Mesendoderm (in vitro differentiated cells): ENCODE measurements at regions not wholly inside any gene's neighbourhood (a gene's known extent, or its start where the extent isn't known, plus 50 kb on each side); places are given as distances from the start of the nearest gene placed in this dataset.

Experiments
- DNase-seq: peaks from one replicate; pipeline ENCODE4 v3.0.0; 2013
- H2AK5ac ChIP-seq: 2 replicates; pipeline ENCODE4 v1.6.1; 2013; ENCODE audit warnings: low read length, inconsistent platforms
- H2BK120ac ChIP-seq: 2 replicates; pipeline ENCODE4 v1.6.1; 2013; ENCODE audit warnings: low read depth, mild to moderate bottlenecking, low read length, moderate library complexity, mixed read lengths
- H2BK15ac ChIP-seq: replicated peaks from 2 replicates; pipeline ENCODE4 v1.6.1; 2013; ENCODE audit warnings: low read depth, mild to moderate bottlenecking, moderate library complexity
- H2BK5ac ChIP-seq: 2 replicates; pipeline ENCODE4 v1.6.1; 2013; ENCODE audit warnings: low read length, inconsistent platforms
- H3K18ac ChIP-seq: 2 replicates; pipeline ENCODE4 v1.6.1; 2013; ENCODE audit warnings: mild to moderate bottlenecking, low read length, mixed read lengths
- H3K23ac ChIP-seq: one replicate; pipeline ENCODE4 v1.6.1; 2013; ENCODE audit warnings: low read length
- H3K27ac ChIP-seq: 2 replicates; pipeline ENCODE4 v1.5.1; 2013; ENCODE audit warnings: low read depth, mild to moderate bottlenecking, inconsistent platforms, low read length, moderate library complexity
- H3K27me3 ChIP-seq: 2 replicates; pipeline ENCODE4 v1.6.1; 2013; ENCODE audit warnings: low read length, control low read depth, mild to moderate bottlenecking, inconsistent platforms; ENCODE audit not compliant: insufficient read depth, poor library complexity
- H3K36me3 ChIP-seq: 2 replicates; pipeline ENCODE4 v1.6.1; 2013; ENCODE audit warnings: low read length, inconsistent platforms; ENCODE audit not compliant: control insufficient read depth, insufficient read depth
- H3K4ac ChIP-seq: one replicate; pipeline ENCODE4 v1.6.1; 2013; ENCODE audit warnings: low read depth, mild to moderate bottlenecking, low read length, moderate library complexity
- H3K4me1 ChIP-seq: 2 replicates; pipeline ENCODE4 v1.6.1; 2013; ENCODE audit warnings: low read depth, low read length, inconsistent platforms; ENCODE audit not compliant: control insufficient read depth
- H3K4me2 ChIP-seq: 2 replicates; pipeline ENCODE4 v1.6.1; 2013; ENCODE audit warnings: low read length
- H3K4me3 ChIP-seq: 2 replicates; pipeline ENCODE4 v1.5.1; 2013; ENCODE audit warnings: mild to moderate bottlenecking, low read length
- H3K56ac ChIP-seq: one replicate; pipeline ENCODE4 v1.6.1; 2013; ENCODE audit warnings: low read length
- H3K79me1 ChIP-seq: 2 replicates; pipeline ENCODE4 v1.6.1; 2013; ENCODE audit warnings: low read length, inconsistent platforms
- H3K79me2 ChIP-seq: 2 replicates; pipeline ENCODE4 v1.6.1; 2013; ENCODE audit warnings: mild to moderate bottlenecking, low read length; ENCODE audit not compliant: control insufficient read depth, insufficient read depth
- H3K9ac ChIP-seq: 2 replicates; pipeline ENCODE4 v1.6.1; 2013; ENCODE audit warnings: low read length, inconsistent platforms
- H4K5ac ChIP-seq: one replicate; pipeline ENCODE4 v1.6.1; 2013; ENCODE audit warnings: low read length
- H4K8ac ChIP-seq: one replicate; pipeline ENCODE4 v1.6.1; 2013; ENCODE audit warnings: low read depth, mild to moderate bottlenecking, control low read depth, low read length, moderate library complexity
- WGBS: extraction: QIAGEN DNeasy Blood & Tissue Kit; methylation state at CpG from one replicate; pipeline ENCODE4 v1.1.7; 2013; ENCODE audit warnings: low lambda C conversion rate, missing lambda C conversion rate; ENCODE audit not compliant: insufficient coverage; ENCODE audit errors: extremely low coverage; 5-methylcytosine and 5-hydroxymethylcytosine counted together

DNA sequence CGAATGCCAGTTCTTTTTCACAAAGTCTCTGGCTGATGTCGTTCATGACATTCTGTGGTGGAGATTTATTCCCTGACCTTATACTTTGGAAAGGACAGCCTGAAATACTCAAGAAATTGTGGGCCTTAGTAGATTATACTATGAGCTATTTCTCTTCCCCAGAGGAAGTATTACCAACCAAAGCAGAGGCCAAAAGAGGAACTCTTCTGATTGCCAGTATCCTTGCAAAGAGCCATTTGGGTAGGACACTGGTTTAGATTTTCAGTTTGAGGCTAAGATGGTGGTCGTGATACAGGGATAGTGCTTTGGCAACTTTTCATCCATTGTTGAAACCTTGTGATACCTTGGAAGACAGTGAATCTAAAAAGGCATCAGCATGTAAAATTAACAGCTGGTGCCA lies 327.3 kb downstream of the HACE1 start:
- no peak overlapping the region for H4K8ac ChIP-seq
- no CpG with 5 or more reads among the region's 3 CpGs for WGBS

GRCh38 chr6:104531646-104532045 lies 328.1 kb downstream of the HACE1 start:
- Histone ChIP-seq H3K4me1 (no peaks in the 10 kb centered on the region), H2AK5ac (no peak overlapping the region), H3K18ac (no peak overlapping the region), H2BK15ac (no peak overlapping the region), H2BK5ac (no peak overlapping the region), H3K56ac (no peak overlapping the region), H3K9ac (no peak overlapping the region), H2BK120ac (no peak overlapping the region), H3K79me1 (no peaks in the 10 kb centered on the region), H3K4me3 (no peak overlapping the region), H3K4me2 (no peak overlapping the region), H4K8ac (no peak overlapping the region), H4K5ac (no peak overlapping the region), H3K79me2 (no peaks in the 10 kb centered on the region), H3K36me3 (no peaks in the 10 kb centered on the region), H3K4ac (no peak overlapping the region), H3K23ac (no peak overlapping the region), H3K27ac (no peak overlapping the region), H3K27me3 (no peaks in the 10 kb centered on the region)
- WGBS: no CpG with 5 or more reads among the region's 1 CpG
- DNase-seq: no peak

More for the DNA sequence above, 327.3 kb downstream of the HACE1 start:
- DNase-seq: no peak
- Histone ChIP-seq H3K18ac (no peak overlapping the region), H3K4me1 (no peaks in the 10 kb centered on the region), H4K5ac (no peak overlapping the region), H2BK15ac (no peak overlapping the region), H3K56ac (no peak overlapping the region), H2AK5ac (no peak overlapping the region), H3K27me3 (no peaks in the 10 kb centered on the region), H3K4ac (no peak overlapping the region), H3K23ac (no peak overlapping the region), H3K4me3 (no peak overlapping the region), H3K9ac (no peak overlapping the region), H3K27ac (no peak overlapping the region), H3K36me3 (no peaks in the 10 kb centered on the region), H3K4me2 (no peak overlapping the region), H2BK120ac (no peak overlapping the region), H2BK5ac (no peak overlapping the region), H3K79me1 (no peaks in the 10 kb centered on the region), H3K79me2 (no peaks in the 10 kb centered on the region)

GRCh38 chr6:104527761-104528415 lies 331.8 kb downstream of the HACE1 start:
- H2BK15ac ChIP-seq: no peak overlapping the region
- H3K27ac ChIP-seq: no peak overlapping the region
- no peaks in the 10 kb centered on the region for H3K36me3 ChIP-seq
- WGBS: no CpG with 5 or more reads among the region's 10 CpGs
- no peak overlapping the region for H3K4me2 ChIP-seq
- no peak overlapping the region for H2BK5ac ChIP-seq
- no peaks in the 10 kb centered on the region for H3K79me2 ChIP-seq
- H4K8ac ChIP-seq: no peak overlapping the region
- no peak overlapping the region for H3K4ac ChIP-seq
- H3K18ac ChIP-seq: no peak overlapping the region
- H3K56ac ChIP-seq: no peak overlapping the region
- H2BK120ac ChIP-seq: no peak overlapping the region
- no peaks in the 10 kb centered on the region for H3K4me1 ChIP-seq
- H3K9ac ChIP-seq: no peak overlapping the region
- no peak overlapping the region for H3K23ac ChIP-seq
- no peak overlapping the region for H2AK5ac ChIP-seq
- no peak overlapping the region for H3K4me3 ChIP-seq
- H3K27me3 ChIP-seq: no peaks in the 10 kb centered on the region
- peak; percentile 73 for DNase-seq
- no peaks in the 10 kb centered on the region for H3K79me1 ChIP-seq
- no peak overlapping the region for H4K5ac ChIP-seq

GRCh38 chr6:104527311-104527710 lies 332.4 kb downstream of the HACE1 start:
- Histone ChIP-seq H4K5ac (no peak overlapping the region), H3K56ac (no peak overlapping the region), H3K9ac (no peak overlapping the region), H2AK5ac (no peak overlapping the region), H3K27me3 (no peaks in the 10 kb centered on the region), H3K36me3 (no peaks in the 10 kb centered on the region), H3K4me2 (no peak overlapping the region), H3K27ac (no peak overlapping the region), H4K8ac (no peak overlapping the region), H2BK15ac (no peak overlapping the region), H2BK5ac (no peak overlapping the region), H2BK120ac (no peak overlapping the region), H3K4ac (no peak overlapping the region), H3K4me1 (no peaks in the 10 kb centered on the region), H3K4me3 (no peak overlapping the region), H3K23ac (no peak overlapping the region), H3K79me1 (no peaks in the 10 kb centered on the region), H3K18ac (no peak overlapping the region), H3K79me2 (no peaks in the 10 kb centered on the region)
- WGBS: no CpG with 5 or more reads among the region's 7 CpGs
- no peak for DNase-seq

DNA sequence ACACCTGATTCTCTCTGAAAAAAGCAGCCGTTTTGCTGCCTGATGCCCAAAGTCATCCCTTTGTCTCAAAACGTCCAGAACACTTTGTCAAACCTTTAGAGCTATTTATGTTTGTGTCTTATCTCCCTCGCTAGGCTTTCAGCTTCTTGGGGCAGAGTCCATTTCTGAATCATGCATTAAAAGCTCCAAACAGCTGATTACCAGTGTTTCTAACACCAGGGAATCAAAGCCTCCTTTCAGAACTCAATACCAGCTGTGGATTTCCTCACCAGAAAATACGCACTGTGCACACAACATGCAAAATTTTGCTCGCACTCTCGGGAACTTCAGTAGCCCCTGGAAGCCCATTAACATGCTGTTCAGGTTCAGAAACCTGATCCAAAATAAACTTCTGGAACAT lies 333.3 kb downstream of the HACE1 start:
- Histone ChIP-seq H3K36me3 (no peaks in the 10 kb centered on the region), H3K18ac (no peak overlapping the region), H3K4me1 (no peaks in the 10 kb centered on the region), H3K27ac (no peak overlapping the region), H3K4ac (no peak overlapping the region), H3K4me2 (no peak overlapping the region), H2AK5ac (no peak overlapping the region), H2BK5ac (no peak overlapping the region), H2BK120ac (no peak overlapping the region), H3K79me2 (no peaks in the 10 kb centered on the region), H3K9ac (no peak overlapping the region), H3K27me3 (no peaks in the 10 kb centered on the region), H3K56ac (no peak overlapping the region), H4K5ac (no peak overlapping the region), H2BK15ac (no peak overlapping the region), H3K4me3 (no peak overlapping the region), H3K79me1 (no peaks in the 10 kb centered on the region), H3K23ac (no peak overlapping the region), H4K8ac (no peak overlapping the region)
- DNase-seq: no peak
- no CpG with 5 or more reads among the region's 6 CpGs for WGBS

DNA sequence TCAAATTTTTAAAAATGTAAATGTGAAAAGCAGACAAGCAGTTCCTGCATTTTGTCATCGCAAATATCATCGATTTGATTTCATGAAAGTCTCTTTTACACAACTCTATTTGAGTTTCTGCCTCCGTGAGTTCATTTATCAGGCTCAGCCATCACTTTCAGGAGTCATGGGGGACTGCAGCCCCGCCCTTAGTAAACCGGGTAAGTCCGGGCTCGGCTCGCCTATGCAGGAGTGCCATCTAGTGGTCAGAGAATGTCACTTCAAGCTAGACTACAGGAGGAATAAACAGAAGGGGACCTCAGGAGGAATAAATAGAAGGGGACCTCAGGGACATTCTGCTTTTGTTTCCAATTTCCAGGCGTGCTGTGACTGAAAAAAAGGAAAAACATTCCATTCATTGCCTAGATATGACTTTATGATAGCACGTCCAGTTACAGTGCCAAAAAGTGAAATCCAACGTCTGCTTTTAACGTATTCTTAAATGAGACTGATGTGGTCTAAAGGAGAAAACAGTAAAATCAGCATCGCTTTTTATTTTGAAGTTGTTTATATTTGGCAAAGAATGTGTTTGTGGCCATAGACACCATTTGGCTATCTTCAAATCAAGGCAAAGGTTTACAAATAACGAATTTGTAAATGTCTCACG lies 333.9 kb downstream of the HACE1 start:
- H3K27ac ChIP-seq: no peak overlapping the region
- WGBS: no CpG with 5 or more reads among the region's 15 CpGs
- peak; percentile 90 for DNase-seq

More for the DNA sequence above, 333.9 kb downstream of the HACE1 start:
- no peaks in the 10 kb centered on the region for H3K36me3 ChIP-seq
- no peak overlapping the region for H3K23ac ChIP-seq
- no peaks in the 10 kb centered on the region for H3K4me1 ChIP-seq
- no peak overlapping the region for H3K4me2 ChIP-seq
- H2AK5ac ChIP-seq: no peak overlapping the region
- no peak overlapping the region for H3K4ac ChIP-seq
- H2BK15ac ChIP-seq: no peak overlapping the region
- H3K79me2 ChIP-seq: no peaks in the 10 kb centered on the region
- no peak overlapping the region for H3K18ac ChIP-seq
- H2BK5ac ChIP-seq: no peak overlapping the region
- H3K4me3 ChIP-seq: no peak overlapping the region
- no peak overlapping the region for H3K56ac ChIP-seq
- no peaks in the 10 kb centered on the region for H3K79me1 ChIP-seq
- no peak overlapping the region for H2BK120ac ChIP-seq
- H4K5ac ChIP-seq: no peak overlapping the region
- H3K27me3 ChIP-seq: no peaks in the 10 kb centered on the region
- no peak overlapping the region for H4K8ac ChIP-seq
- no peak overlapping the region for H3K9ac ChIP-seq
